Esophagus muscularis mucosa (tissue), 4 donors: ENCODE measurements at regions not wholly inside any gene's neighbourhood (a gene's known extent, or its start where the extent isn't known, plus 50 kb on each side); places are given as distances from the start of the nearest gene placed in this dataset.

Experiments
- DNase-seq: peaks from one replicate; pipeline ENCODE4 v3.0.0-alpha.2; 2017; ENCODE audit errors: extremely low spot score
- H3K27ac ChIP-seq, 4 donors: fragments of 200-600 bp; sonication (generic); replicated peaks in 1 of 4; 1 replicate in 3 of 4; 2 replicates in 1 of 4; pipeline ENCODE4 v1.5.1; 2016 to 2019; ENCODE audit warnings: mild to moderate bottlenecking in 1 of 4
- H3K27me3 ChIP-seq, 4 donors: fragments of 200-600 bp; sonication (generic); one replicate each; pipeline versions ENCODE4 v1.5.1 to v1.6.0; 2016 to 2019
- H3K36me3 ChIP-seq, 4 donors: fragments of 200-600 bp; sonication (generic); one replicate each; pipeline ENCODE4 v1.5.1; 2016 to 2019
- H3K4me1 ChIP-seq, 4 donors: fragments of 200-600 bp; sonication (generic); one replicate each; pipeline ENCODE4 v1.5.1; 2016 to 2019
- H3K4me3 ChIP-seq, 4 donors: fragments of 200-600 bp; sonication (generic); 1 replicate in 2 of 4; 2 replicates in 2 of 4; pipeline ENCODE4 v1.5.1; 2016 to 2019; ENCODE audit warnings: mild to moderate bottlenecking in 4 of 4, moderate library complexity in 1 of 4
- H3K9me3 ChIP-seq, 4 donors: fragments of 200-600 bp; sonication (generic); 1 replicate in 3 of 4; 2 replicates in 1 of 4; pipeline ENCODE4 v1.5.1; 2016 to 2019
- EP300 ChIP-seq: sonication (generic); formaldehyde crosslinking; IDR thresholded peaks from one replicate; pipeline ENCODE4 v1.6.1; 2017; ENCODE audit warnings: antibody characterized with exemption
- POLR2A ChIP-seq: fragments of 450-650 bp; IDR thresholded peaks from one replicate; pipeline ENCODE4 v1.6.1; 2017; ENCODE audit warnings: antibody characterized with exemption, moderate library complexity, mild to moderate bottlenecking, low read depth
- POLR2AphosphoS5 ChIP-seq, 2 donors: sonication (generic); formaldehyde crosslinking; IDR thresholded peaks; one replicate each; pipeline ENCODE4 v1.6.1; 2017; ENCODE audit warnings: antibody characterized with exemption in 2 of 2
- WGBS: methylation state at CpG from one replicate; pipeline ENCODE4 v1.1.5; 2018; 5-methylcytosine and 5-hydroxymethylcytosine counted together
- intact Hi-C: fragments of 100-400 bp; cut with DNase I; formaldehyde crosslinking; loops from one replicate; pipeline ENCODE4 v1.15.1; 2023
- TF ChIP-seq, protein P1 (sequence below), 3 experiments: fragments of 200-600 bp in 2 of 3; fragments of 450-650 bp in 1 of 3; sonication (generic) in 2 of 3; IDR thresholded peaks; one replicate each; pipeline ENCODE4 v1.5.1; 2017 to 2019; ENCODE audit warnings: antibody characterized with exemption in 3 of 3, mild to moderate bottlenecking in 2 of 3, moderate library complexity in 1 of 3

- WGBS = 28% methylated on average over 3 of the region's 3 CpGs
- H3K4me3 ChIP-seq = no peak overlapping the region
- no peak for DNase-seq
These were observed 114.6 kb upstream of the KRAS start for GRCh38 chr12:25365340-25365730.

DNA sequence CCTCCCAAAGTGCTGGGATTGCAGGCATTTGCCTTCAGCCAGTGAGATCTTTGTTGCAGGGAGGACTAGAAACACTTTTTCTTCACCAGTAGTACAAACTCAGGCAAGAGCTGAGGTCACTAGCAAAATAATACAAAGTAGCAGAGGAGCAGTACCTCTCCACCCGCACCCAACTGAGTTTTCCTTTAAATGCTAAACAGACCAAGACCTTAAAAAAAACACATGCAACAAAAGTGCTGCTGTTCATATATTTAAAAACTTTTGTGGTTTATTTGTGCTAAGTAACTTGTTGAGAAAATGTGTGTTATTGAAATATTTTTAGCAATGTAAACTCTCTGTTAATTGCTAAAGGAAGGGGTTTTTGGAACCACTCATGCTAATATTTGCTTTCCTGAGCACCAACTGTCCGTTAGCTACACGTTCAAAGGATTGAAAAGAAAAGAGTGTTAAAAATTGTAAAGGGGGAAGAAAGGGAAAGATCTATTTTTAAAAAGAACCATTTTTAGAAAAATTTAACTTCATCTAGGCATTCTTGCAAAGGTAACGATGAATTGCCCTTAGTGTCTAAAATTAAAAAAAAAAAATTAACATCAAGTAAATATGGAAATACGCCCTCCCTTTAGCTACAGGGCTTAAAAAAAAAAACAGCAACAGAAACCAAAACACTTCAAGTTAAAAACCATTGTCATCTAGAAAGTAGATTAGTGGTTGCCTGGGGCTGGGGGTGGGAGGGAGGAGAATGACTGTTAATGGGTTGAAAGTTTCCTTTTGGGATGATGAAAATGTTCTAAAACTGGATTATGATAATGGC lies 114.0 kb upstream of the KRAS start:
- Histone ChIP-seq H3K4me3 (no peak overlapping the region), H3K27ac (no peak overlapping the region), H3K36me3 (no peaks in the 10 kb centered on the region), H3K9me3 (no peaks in the 10 kb centered on the region), H3K4me1 (peaks cover 0 to 3% (median 0%) of the 10 kb centered on the region in 4 donors), H3K27me3 (no peaks in the 10 kb centered on the region)
- no peak for DNase-seq
- TF ChIP-seq POLR2A = no peak
- TF ChIP-seq EP300 = no peak
- TF ChIP-seq POLR2AphosphoS5 (IDR thresholded peaks at IDR 0.05) = no peak
- TF ChIP-seq, protein P1, sequence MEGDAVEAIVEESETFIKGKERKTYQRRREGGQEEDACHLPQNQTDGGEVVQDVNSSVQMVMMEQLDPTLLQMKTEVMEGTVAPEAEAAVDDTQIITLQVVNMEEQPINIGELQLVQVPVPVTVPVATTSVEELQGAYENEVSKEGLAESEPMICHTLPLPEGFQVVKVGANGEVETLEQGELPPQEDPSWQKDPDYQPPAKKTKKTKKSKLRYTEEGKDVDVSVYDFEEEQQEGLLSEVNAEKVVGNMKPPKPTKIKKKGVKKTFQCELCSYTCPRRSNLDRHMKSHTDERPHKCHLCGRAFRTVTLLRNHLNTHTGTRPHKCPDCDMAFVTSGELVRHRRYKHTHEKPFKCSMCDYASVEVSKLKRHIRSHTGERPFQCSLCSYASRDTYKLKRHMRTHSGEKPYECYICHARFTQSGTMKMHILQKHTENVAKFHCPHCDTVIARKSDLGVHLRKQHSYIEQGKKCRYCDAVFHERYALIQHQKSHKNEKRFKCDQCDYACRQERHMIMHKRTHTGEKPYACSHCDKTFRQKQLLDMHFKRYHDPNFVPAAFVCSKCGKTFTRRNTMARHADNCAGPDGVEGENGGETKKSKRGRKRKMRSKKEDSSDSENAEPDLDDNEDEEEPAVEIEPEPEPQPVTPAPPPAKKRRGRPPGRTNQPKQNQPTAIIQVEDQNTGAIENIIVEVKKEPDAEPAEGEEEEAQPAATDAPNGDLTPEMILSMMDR (IDR thresholded peaks at IDR 0.05) = no peak
- 67% methylated on average over 5 of the region's 5 CpGs for WGBS
- intact Hi-C loops = no loop called here

More at GRCh38 chr12:25365340-25365730, 114.6 kb upstream of the KRAS start:
- no peak for TF ChIP-seq POLR2AphosphoS5 (IDR thresholded peaks at IDR 0.05)
- TF ChIP-seq EP300 = no peak
- no peak for TF ChIP-seq POLR2A
- TF ChIP-seq, protein P1 (IDR thresholded peaks at IDR 0.05) = no peak
- no peaks in the 10 kb centered on the region for H3K27me3 ChIP-seq
- H3K9me3 ChIP-seq = no peaks in the 10 kb centered on the region
- H3K27ac ChIP-seq = no peak overlapping the region
- no peaks in the 10 kb centered on the region for H3K36me3 ChIP-seq
- peaks cover 0 to 3% (median 0%) of the 10 kb centered on the region in 4 donors for H3K4me1 ChIP-seq
- intact Hi-C loops = no loop called here

DNA sequence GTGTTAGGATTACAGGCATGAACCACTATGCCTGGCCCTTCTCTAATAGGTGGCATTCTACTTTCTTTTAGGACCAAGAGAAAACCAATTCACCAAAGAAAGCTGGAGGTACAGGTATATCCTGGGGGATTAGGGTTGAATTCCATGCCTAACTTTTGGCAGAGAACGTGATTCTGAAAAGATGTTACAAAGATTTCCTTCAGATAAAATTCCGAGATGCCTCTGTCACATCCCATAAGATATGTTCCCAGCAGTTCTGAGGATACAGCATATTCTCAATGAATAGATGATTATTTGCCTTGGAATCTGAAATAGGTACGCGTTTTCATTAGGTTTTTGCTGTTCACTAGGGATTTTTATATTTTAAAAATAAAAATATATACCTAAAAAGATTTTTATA lies 111.9 kb upstream of the KRAS start:
- TF ChIP-seq, protein P1 (IDR thresholded peaks at IDR 0.05) = no peak
- no peak for TF ChIP-seq POLR2AphosphoS5 (IDR thresholded peaks at IDR 0.05)
- no peak for TF ChIP-seq EP300
- no peak for TF ChIP-seq POLR2A
- WGBS = 98% methylated on average over 4 of the region's 4 CpGs
- H3K36me3 ChIP-seq = no peaks in the 10 kb centered on the region
- no peaks in the 10 kb centered on the region for H3K9me3 ChIP-seq
- no peaks in the 10 kb centered on the region for H3K27me3 ChIP-seq
- peaks cover 0 to 3% (median 0%) of the 10 kb centered on the region in 4 donors for H3K4me1 ChIP-seq
- intact Hi-C loops = no loop called here
- no peak overlapping the region for H3K4me3 ChIP-seq
- DNase-seq = no peak
- H3K27ac ChIP-seq = no peak overlapping the region

DNA sequence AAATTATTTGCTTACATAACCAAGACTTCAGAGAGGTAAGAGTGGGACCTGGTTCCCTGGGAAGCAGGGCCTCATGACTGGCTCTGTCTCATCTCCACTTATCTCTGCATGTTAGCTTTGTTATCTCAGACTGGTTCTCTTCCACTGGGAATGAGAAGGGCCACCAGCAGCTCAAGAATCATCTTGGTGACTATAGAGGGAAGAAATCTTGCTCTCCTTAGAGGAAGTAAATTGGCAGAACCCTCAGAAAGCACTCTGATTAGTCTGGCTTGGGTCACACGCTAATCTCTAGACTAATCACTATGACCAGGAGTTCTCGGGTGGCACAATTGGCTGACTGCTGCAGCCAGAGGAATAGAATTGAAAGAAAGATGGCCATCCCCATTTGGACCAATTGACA lies 110.8 kb upstream of the KRAS start:
- Histone ChIP-seq H3K36me3 (no peaks in the 10 kb centered on the region), H3K4me3 (no peak overlapping the region), H3K27ac (no peak overlapping the region), H3K4me1 (peaks cover 0 to 3% (median 0%) of the 10 kb centered on the region in 4 donors), H3K9me3 (no peaks in the 10 kb centered on the region), H3K27me3 (no peaks in the 10 kb centered on the region)
- TF ChIP-seq POLR2AphosphoS5 (IDR thresholded peaks at IDR 0.05) = no peak
- no peak for TF ChIP-seq POLR2A
- no peak for TF ChIP-seq EP300
- TF ChIP-seq, protein P1 (IDR thresholded peaks at IDR 0.05) = no peak
- intact Hi-C loops = no loop called here
- 100% methylated on average over 2 of the region's 2 CpGs for WGBS
- DNase-seq = no peak
